ENCODE measurements at regions not wholly inside any gene's neighbourhood (a gene's known extent, or its start where the extent isn't known, plus 50 kb on each side); places are given as distances from the start of the nearest gene placed in this dataset.

GRCh38 chr14:99073431-99073830, 198.6 kb downstream of the BCL11B start:
- TF ChIP-seq POLR2A (IDR thresholded peaks at IDR 0.05) = no peak
- no peak for TF ChIP-seq EP300 (IDR thresholded peaks at IDR 0.05)
- TF ChIP-seq POLR2AphosphoS5 (IDR thresholded peaks at IDR 0.05) = no peak
